Loucy (cell line): ENCODE measurements at regions not wholly inside any gene's neighbourhood (a gene's known extent, or its start where the extent isn't known, plus 50 kb on each side); places are given as distances from the start of the nearest gene placed in this dataset.
A peak's percentile ranks its signal among the peaks of the same experiment; 100 is the strongest.

Source experiments
- H2AFZ ChIP-seq: fragments of 200-600 bp; sonication (generic); 2 replicates; pipeline ENCODE4 v1.6.0; 2016; ENCODE audit warnings: antibody characterized with exemption, mild to moderate bottlenecking, low read length, moderate library complexity
- H3F3A ChIP-seq: fragments of 200-600 bp; 2 replicates; pipeline ENCODE4 v1.6.0; 2016; ENCODE audit warnings: antibody characterized with exemption, low read depth, mild to moderate bottlenecking
- H3K27me3 ChIP-seq: fragments of 200-600 bp; sonication (generic); 2 replicates; pipeline ENCODE4 v1.6.1; 2014; ENCODE audit warnings: low read length, mild to moderate bottlenecking; ENCODE audit not compliant: insufficient read depth, poor library complexity, severe bottlenecking
- H3K36me3 ChIP-seq: fragments of 200-600 bp; sonication (generic); 2 replicates; pipeline ENCODE4 v1.6.1; 2016; ENCODE audit warnings: low read length; ENCODE audit not compliant: insufficient read depth
- H3K4me1 ChIP-seq: fragments of 200-600 bp; sonication (generic); 2 replicates; pipeline ENCODE4 v1.5.1; 2014; ENCODE audit warnings: low read length, mild to moderate bottlenecking; ENCODE audit not compliant: insufficient read depth, poor library complexity, severe bottlenecking
- H3K4me2 ChIP-seq: fragments of 200-600 bp; sonication (generic); 2 replicates; pipeline ENCODE4 v1.6.0; 2014; ENCODE audit warnings: antibody characterized with exemption, low read length, low read depth, mild to moderate bottlenecking; ENCODE audit not compliant: poor library complexity, severe bottlenecking
- H3K4me3 ChIP-seq: fragments of 200-600 bp; sonication (generic); 2 replicates; pipeline ENCODE4 v1.5.1; 2014; ENCODE audit warnings: low read length, mild to moderate bottlenecking, mixed read lengths; ENCODE audit not compliant: poor library complexity, severe bottlenecking
- H3K79me2 ChIP-seq: fragments of 200-600 bp; sonication (generic); 2 replicates; pipeline ENCODE4 v1.6.1; 2014; ENCODE audit warnings: low read length; ENCODE audit not compliant: insufficient read depth
- H3K9ac ChIP-seq: fragments of 200-600 bp; sonication (generic); 2 replicates; pipeline ENCODE4 v1.6.0; 2014; ENCODE audit warnings: mild to moderate bottlenecking, low read depth, low read length, moderate library complexity; ENCODE audit not compliant: poor library complexity, severe bottlenecking
- H3K9me2 ChIP-seq: fragments of 200-600 bp; sonication (generic); replicated peaks from 2 replicates; pipeline ENCODE4 v1.6.1; 2016; ENCODE audit warnings: low read depth, low read length, mixed read lengths
- H3K9me3 ChIP-seq: fragments of 200-600 bp; sonication (generic); 2 replicates; pipeline ENCODE4 v1.6.1; 2014; ENCODE audit warnings: mild to moderate bottlenecking, antibody characterized with exemption, low read length, low read depth; ENCODE audit not compliant: insufficient read depth
- H4K20me1 ChIP-seq: fragments of 200-600 bp; sonication (generic); 2 replicates; pipeline ENCODE4 v1.6.0; 2014; ENCODE audit warnings: antibody characterized with exemption, low read length, mild to moderate bottlenecking; ENCODE audit not compliant: insufficient read depth, poor library complexity, severe bottlenecking
- EZH2phosphoT487 ChIP-seq: fragments of 200-600 bp; IDR thresholded peaks from 2 replicates; pipeline ENCODE4 v1.6.1; 2018; ENCODE audit warnings: antibody characterized with exemption, mild to moderate bottlenecking, moderate library complexity, borderline replicate concordance
- TF ChIP-seq, protein P1 (sequence below): fragments of 200-600 bp; sonication (generic); conservative IDR thresholded peaks from 2 replicates; pipeline ENCODE4 v1.5.1; 2014; ENCODE audit warnings: mild to moderate bottlenecking, antibody characterized with exemption, low read length

- H3K79me2 ChIP-seq, result no peaks in the 10 kb centered on the region
- no peak overlapping the region for H3K4me3 ChIP-seq
- H3K9ac ChIP-seq, result no peak overlapping the region
- no peaks in the 10 kb centered on the region for H3K27me3 ChIP-seq
- H4K20me1 ChIP-seq, result no peaks in the 10 kb centered on the region
- H3K4me1 ChIP-seq, result no peaks in the 10 kb centered on the region
- H2AFZ ChIP-seq, result no peak overlapping the region
- H3F3A ChIP-seq, result no peaks in the 10 kb centered on the region
- no peaks in the 10 kb centered on the region; the same call in 1 of the 2 replicates for H3K9me3 ChIP-seq
- H3K9me2 ChIP-seq, result no peaks in the 10 kb centered on the region
- no peak overlapping the region for H3K4me2 ChIP-seq
- no peaks in the 10 kb centered on the region for H3K36me3 ChIP-seq
- TF ChIP-seq, protein P1, sequence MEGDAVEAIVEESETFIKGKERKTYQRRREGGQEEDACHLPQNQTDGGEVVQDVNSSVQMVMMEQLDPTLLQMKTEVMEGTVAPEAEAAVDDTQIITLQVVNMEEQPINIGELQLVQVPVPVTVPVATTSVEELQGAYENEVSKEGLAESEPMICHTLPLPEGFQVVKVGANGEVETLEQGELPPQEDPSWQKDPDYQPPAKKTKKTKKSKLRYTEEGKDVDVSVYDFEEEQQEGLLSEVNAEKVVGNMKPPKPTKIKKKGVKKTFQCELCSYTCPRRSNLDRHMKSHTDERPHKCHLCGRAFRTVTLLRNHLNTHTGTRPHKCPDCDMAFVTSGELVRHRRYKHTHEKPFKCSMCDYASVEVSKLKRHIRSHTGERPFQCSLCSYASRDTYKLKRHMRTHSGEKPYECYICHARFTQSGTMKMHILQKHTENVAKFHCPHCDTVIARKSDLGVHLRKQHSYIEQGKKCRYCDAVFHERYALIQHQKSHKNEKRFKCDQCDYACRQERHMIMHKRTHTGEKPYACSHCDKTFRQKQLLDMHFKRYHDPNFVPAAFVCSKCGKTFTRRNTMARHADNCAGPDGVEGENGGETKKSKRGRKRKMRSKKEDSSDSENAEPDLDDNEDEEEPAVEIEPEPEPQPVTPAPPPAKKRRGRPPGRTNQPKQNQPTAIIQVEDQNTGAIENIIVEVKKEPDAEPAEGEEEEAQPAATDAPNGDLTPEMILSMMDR, result no peak
- no peak for TF ChIP-seq EZH2phosphoT487
Observed at GRCh38 chr6:2488578-2488977, 243.2 kb upstream of the GMDS start.

DNA sequence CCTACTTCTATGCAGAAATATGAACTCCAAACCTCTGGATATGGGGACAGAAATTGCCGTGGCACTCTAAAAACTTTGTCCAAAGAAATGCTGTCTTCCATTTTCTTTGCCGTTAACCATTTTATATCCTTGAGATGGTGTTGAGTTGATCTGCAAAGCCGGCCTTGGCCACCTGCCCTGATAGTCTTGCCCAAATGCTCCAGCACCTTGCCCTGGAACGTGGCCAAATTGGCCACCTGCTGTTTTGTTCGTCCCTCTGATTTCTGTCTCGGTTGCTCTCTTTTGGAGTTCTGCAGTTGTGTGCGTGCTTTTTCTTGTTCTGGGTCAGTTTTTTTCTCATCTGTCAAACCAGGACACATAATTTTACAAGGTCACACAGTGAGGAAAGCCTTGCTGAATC, 239.7 kb upstream of the GMDS start:
- H3K4me1 ChIP-seq, result no peaks in the 10 kb centered on the region
- peaks cover 6% of the 10 kb centered on the region; the same call in 1 of the 2 replicates for H3K9me3 ChIP-seq
- TF ChIP-seq EZH2phosphoT487, result no peak
- TF ChIP-seq, protein P1, result no peak
- H3K9me2 ChIP-seq, result no peaks in the 10 kb centered on the region
- no peaks in the 10 kb centered on the region for H4K20me1 ChIP-seq
- no peak overlapping the region for H3K4me3 ChIP-seq
- H3K79me2 ChIP-seq, result no peaks in the 10 kb centered on the region
- no peaks in the 10 kb centered on the region for H3F3A ChIP-seq
- no peaks in the 10 kb centered on the region for H3K36me3 ChIP-seq
- H3K27me3 ChIP-seq, result no peaks in the 10 kb centered on the region
- H3K9ac ChIP-seq, result no peak overlapping the region
- no peak overlapping the region for H2AFZ ChIP-seq
- H3K4me2 ChIP-seq, result no peak overlapping the region

DNA sequence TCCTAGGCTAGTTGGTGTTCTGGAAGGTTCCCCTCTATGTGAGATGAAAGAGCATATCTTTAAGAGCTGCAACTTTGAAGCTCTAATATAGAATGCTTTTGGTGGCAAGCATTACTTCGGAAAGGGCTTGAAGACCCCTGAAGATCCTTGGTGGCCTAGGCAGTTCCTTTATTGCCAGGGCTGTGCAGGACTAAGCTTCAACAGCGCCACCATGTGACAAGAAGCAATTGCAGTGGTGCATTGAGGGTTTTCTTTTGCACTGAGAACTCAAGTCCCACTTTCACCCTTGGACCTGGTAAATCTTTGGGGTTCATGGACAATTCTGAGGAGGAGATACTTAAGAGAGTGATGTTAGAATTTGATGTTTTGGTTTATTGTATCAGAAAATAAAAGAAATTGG, 237.4 kb upstream of the GMDS start:
- Histone ChIP-seq H3K4me1 (no peaks in the 10 kb centered on the region), H3K9ac (no peak overlapping the region), H3K9me3 (peaks cover 6% of the 10 kb centered on the region; the same call in 1 of the 2 replicates), H3K4me2 (no peak overlapping the region), H3K79me2 (no peaks in the 10 kb centered on the region), H3K4me3 (no peak overlapping the region), H3K27me3 (no peaks in the 10 kb centered on the region), H3K9me2 (no peaks in the 10 kb centered on the region), H3K36me3 (no peaks in the 10 kb centered on the region), H2AFZ (no peak overlapping the region), H4K20me1 (no peaks in the 10 kb centered on the region), H3F3A (no peaks in the 10 kb centered on the region)
- TF ChIP-seq, protein P1, result peak; percentile 44
- TF ChIP-seq EZH2phosphoT487, result no peak
